NCI-H69 (cell line): ENCODE measurements at regions not wholly inside any gene's neighbourhood (a gene's known extent, or its start where the extent isn't known, plus 50 kb on each side); places are given as distances from the start of the nearest gene placed in this dataset.
A peak's percentile ranks its signal among the peaks of the same experiment; 100 is the strongest.
"Not testable (repeated sequence)": the region's sequence is repeated elsewhere in the genome, so short reads cannot be mapped to it uniquely, and the experiment has no call there.

Experiments
- DNase-seq: peaks from one replicate; lab custom pipeline; 2025; lab: John Stamatoyannopoulos, UW

DNA sequence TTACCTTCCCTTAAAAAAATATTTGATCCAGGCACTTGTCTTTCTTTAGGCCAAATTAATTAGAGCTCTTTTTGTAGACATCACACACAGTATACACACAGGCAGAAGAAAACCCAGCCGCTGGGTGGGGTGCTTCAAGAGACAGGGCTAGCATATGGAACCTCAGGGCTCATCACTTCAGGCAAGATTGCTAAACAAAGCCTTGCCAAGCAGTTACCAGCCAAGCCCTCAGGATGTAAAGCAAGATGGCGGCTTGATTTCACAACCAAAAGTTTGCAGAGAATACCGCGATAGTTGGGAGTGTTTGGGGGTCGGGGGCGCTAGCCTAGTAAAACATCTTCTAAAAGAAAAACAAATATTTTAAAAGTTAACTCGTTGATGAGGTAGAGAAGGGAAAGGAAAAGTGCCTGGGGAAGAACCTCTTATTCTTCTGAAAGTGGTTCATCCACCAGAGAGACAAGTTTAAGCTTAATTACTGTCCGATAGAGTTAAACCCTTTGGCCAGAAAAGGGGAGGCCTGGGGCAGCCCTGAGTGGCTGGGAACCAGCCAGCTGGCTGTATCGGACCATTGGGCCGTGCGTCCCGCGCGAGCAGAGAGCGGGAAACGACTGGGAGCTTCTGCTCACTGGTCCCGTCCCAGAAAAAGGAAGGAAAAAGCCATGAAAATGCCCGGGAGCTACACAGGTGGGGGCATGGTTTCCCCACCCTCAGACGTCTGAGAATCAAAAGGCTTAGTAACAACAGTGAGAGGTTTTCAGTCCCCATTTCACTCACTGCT is 254.9 kb upstream of the PCDH20 start:
- DNase-seq: no peak

DNA sequence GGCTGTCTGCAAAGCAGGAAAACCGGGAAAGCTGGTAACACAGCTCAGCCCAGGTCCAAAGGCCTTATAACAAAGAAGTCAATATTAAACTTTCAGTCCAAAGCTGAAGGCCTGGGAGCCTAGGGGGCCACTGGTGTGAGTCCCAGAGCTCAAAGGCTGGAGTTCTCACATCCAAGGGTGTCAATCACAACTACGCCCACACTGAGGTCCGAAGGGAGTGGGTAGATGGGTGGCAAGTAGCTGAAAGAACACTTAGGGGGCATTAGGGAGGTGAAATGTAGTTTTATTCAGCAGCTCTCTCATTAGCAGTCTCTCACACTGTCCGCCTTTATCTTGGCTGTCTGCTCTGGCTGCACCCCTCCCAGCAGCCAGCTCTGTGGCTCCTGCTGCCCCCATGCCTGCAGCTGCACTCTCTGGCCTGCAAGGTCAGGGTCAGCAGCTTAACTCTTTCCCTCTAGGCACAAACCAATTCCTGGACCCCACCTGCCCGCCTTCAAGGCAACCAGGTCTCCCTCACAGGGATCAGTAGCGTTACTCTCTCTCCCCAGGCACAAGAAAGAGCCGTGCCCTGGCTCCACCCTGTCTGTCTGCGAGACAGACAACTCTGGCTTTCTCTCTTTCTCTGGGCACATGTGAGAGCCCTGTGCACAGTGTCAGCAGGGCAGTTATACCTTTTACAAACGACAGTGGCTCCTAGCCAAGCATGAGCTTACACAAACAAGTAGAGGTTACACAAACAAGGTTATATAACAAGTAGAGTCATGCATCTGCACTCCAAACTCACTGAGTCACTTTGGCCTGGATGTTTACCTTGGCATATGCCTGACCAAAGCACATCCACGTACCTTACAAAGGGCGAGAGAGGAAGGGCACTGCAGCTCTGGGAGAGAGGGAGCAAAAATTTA is 249.4 kb upstream of the PCDH20 start:
- DNase-seq: peak; percentile 78

DNA sequence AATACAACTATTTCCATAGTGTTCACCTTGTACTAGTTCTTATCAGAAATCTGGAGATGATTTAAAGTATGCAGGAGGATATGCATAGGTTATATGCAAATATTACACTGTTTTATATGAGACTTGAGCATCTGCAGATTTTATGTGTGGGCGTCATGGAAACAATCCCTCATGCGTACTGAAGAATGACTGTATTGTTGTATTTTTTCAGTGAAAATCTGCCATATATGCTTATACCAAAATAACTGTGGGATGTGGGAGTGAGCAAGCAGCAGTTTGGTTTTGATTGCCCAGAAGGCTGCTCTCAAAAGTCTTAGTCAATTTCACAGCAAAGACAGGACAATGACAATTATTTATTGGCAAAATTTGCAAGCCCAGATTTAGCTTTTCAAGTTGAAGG is 238.8 kb upstream of the PCDH20 start:
- DNase-seq: no peak

DNA sequence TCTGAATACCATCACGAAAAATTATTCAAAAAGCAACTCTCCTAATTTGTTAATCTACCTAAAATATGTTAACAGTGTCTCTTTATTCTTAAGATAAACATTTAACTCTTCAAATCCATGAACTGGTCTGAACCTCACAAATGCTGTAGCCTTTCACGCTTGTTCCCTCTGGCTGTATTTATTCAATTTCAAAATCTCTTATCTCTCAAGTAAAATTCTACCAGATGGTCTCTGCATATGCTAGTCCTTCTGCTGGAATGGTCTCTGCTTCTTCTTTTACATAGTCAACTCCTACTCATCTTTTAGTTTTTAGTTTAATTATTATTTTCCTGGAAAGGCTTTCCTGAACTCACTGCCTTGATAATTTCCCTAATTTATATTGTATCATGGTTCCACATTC is 232.9 kb upstream of the PCDH20 start:
- no peak for DNase-seq

DNA sequence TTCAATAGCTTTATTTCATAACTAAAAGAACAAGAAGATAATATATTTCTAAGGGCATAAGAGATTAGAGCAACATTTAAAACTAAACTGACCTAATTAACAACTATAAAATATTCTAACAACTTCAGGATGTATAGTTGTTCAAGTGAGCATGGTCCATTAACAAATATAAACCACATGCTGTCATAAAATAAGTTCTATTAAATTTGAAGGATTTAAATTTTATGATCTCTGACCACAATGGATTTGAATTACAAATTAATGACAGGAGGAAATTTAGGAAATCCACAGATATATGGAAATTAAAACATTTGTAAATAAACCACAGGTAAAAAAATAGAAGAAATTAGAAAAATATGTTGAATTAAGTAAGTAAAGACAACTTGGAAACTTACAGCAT is 196.5 kb upstream of the PCDH20 start:
- no peak for DNase-seq

DNA sequence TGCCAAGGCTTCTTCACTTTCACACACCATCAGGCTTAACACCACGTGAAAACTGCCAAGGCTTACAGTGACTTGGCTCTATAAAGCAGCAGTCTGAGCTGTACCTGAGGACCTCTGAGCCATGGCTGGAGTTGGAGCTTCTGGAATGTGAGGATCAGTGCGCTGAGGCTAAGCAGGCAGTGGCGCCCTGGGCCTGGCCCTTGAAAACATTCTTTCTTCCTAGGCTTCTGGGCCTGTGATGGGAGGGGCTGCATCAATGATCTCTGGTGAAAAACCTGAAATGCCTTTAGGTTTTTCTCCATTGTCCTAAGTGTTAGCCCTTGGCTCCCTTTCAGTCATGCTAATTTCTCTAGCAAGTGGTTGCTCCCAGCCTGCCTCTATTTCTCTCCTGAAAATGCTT is 192.5 kb upstream of the PCDH20 start:
- DNase-seq: no peak

DNA sequence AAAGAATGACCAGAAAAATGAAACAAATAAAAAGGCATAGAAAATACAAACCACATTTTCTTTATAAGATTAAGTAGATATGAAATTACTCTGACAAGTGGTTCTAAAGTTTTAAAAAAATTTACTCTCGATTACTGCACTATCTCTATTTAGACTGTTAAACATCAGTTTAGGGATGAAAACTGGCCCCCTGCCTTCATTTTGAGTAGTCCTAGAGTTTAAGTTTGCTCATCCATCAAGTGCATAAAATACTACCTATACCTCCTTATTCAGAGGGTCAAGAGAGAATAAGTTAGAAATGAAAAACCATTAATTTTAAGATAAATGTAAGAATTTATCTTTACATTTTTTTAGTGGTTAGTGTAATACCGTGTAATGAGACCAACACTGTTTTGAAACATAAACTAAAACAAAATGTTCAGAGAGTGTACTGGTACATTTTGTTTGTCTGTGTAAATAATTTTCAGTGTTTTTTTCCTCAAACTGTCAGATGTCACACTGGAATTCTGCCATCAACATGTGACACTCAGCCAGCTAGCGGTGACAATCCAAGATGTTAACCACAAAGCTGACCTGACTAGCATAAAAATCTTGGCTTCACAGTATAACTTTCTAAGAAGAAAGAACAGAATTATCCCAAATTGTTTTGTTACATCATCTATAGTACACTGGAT is 184.8 kb upstream of the PCDH20 start:
- no peak for DNase-seq

DNA sequence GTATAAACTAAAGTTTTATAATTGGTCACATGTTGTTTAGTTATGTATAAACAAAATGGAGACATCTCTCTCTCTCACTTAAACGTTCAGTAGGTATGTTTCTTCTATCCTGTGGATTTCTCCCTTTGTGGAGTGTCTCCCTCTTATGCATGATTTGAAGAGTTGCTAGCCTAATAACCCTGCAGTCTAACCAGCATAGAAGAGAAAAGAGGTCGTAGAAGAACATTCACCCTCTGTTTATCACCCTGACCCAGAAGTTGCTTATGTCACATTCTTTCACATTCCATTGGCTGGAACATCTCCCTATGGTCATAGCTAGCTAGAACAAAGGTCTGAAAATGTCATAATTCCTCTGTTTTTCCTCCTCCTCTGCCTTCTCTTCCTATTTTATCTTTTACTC is 176.8 kb upstream of the PCDH20 start:
- DNase-seq: no peak

DNA sequence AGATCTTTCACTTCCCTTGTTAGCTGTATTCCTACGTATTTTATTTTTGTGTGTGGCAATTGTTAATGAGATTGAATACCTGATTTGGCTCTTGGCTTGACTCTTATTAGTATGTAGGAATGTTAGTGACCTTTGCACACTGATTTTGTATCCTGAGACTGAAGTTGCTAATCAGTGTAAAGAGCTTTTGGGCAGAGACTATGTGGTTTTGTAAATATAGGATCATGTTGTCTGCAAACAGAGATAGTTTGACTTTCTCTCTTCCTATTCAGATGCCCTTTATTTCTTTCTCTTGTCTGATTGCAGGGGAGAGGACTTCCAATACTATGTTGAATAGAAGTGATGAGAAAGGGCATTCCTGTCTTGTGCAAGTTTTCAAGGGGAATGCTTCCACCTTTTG is 160.3 kb upstream of the PCDH20 start:
- DNase-seq: no peak

DNA sequence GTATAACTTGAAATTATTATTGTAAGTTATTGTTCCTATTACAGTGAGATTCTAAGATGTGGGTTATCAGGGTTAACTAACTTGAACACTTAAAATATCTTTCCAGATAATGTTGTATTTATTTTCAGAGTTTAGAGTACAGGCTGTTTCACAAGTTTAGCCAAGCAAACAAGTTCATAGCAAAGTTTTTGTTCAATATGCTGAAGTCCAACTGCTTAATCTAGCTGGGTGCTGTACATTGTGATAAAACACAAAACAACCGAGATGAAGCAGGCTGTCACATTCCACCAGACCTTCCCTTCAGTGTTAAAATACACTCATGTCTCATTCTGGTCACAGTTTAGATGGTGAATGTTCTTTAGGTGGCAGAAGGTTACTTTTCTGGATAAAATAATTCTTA is 148.0 kb upstream of the PCDH20 start:
- no peak for DNase-seq

DNA sequence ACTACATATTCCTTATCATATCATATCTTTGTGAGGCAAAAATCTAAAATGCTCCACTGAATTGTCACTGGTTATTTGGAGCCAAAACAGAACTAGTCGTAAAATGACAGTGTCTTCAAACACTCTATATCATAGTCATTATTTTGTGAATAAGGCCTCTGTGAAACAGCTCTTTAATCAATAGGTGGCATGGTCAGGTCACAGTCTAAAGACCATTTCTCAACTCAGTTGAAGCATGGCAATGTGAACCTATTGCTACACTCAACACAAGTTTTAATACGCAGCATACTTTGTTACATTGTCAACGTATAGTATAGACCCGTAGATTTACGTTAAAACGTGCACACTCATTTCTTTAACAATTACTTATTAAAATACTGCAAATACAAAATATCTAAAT is 131.3 kb upstream of the PCDH20 start:
- DNase-seq: no peak

DNA sequence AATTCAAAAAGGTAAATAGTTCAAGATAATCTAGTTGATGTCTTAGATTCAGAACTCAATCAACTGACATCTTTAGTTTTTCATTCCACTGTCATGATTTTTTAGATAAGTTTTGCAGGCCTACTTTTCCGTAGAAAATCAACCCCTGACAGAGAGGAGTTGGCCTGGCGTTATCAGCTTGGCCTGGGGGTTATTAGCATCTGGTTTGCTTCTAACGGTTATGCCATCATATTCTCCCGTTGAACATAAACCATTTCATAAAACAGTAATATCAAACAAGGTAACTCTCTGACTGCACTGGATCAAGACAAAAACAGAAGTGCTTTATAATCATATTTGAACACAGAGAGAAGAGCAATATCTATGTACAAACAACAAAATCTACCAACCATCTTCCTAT is 130.8 kb upstream of the PCDH20 start:
- no peak for DNase-seq

DNA sequence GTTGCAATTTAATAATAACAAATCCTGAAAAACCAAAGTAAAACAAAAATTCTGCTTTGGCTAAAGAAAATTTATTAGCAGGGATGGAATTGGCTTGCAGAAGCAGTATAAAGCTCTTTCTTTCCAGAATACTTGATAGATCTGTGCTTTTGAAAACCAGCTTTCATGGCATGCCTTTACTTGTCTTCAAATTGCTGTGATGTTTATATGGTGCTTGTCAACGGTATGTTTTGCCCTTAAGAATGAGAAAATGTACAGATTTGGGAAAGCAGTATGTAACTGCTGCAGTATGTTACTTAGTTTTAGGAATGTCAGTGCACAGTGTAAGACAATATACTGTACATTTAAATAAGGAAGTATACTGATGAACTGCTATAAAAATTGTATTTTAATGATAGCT is 120.8 kb upstream of the PCDH20 start:
- DNase-seq: no peak

DNA sequence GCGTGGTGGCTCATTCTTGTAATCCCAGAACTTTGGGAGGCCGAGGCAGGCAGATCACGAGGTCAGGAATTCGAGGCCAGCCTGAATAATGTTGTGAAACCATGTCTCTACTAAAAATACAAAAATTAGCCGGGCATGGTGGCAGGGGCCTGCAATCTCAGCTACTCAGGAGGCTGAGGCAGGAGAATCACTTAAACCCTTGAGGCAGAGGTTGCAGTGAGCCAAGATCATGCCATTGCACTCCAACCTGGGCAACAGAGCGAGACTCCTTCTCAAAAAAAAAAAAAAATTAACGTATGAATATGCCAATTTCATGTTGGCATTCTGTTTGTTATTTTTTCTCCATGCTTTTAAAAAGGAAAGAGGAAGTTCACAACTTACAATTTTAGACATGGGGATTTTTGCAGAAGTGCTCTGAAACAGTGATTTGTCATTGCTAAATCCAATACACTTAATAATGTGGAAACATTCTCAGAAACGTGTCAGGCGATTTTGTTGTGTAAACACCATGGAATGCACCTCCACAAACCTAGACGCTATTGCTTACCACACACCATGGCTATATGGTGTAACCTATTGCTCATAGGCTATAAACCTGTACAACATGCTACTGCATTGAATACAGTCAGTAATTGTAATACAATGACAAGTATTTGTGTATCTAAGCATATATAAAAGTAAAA is 115.9 kb upstream of the PCDH20 start:
- no peak for DNase-seq

DNA sequence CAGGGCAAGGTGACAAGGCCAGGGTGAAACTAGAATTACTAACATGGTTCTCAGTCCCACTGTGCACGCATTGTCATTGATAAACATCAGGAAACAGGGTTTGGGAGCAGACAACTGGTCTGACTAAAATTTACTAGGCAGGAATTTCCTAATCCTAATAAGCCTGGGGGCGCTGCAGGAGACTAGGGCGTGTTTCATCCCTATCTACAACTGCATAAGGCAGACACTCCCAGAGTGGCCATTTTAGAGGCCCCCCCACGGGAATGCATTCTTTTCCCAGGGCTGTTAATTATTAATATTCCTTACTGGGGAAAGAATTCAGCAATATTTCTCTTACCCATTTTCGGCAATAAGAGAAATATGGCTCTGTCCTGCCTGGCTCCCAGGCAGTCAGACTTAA is 103.6 kb upstream of the PCDH20 start:
- DNase-seq: not testable (repeated sequence)

DNA sequence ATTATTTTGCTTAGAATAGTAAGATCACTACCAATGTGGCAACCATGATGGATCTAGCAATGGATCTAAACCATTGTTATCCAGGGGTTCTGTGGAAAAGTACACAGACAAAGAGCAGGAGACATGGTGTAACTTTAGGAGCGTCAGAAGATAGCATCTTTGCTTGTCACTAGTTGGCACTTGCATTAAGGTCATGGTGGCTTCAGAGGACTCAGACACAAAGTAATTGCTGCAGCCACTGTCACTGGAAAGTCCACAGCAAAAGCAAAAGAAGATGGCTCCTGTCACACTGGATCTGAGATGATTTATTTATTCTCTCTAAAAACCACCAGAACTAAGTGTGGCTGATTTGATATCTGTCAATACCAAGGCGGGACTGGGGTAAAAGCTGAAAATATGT is 93.3 kb upstream of the PCDH20 start:
- DNase-seq: no peak

DNA sequence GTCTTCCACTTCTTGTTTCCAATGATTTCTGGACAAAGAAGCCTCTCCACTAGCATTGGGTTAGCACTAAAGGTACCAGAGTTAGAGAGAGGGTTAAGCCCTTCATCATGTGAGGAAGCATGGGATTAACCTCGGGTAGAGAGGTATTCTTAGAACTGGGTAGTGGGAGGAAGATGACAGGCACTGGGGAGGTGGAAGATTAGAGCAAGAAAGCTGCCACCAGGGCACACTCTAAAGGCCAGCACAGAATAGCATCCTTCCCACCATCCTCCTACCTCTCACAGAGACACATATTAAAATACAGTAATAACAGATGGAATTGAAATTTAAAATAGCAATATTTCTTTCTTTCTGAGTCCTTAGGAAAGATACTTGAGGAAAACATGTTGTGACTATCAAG is 84.5 kb upstream of the PCDH20 start:
- no peak for DNase-seq

DNA sequence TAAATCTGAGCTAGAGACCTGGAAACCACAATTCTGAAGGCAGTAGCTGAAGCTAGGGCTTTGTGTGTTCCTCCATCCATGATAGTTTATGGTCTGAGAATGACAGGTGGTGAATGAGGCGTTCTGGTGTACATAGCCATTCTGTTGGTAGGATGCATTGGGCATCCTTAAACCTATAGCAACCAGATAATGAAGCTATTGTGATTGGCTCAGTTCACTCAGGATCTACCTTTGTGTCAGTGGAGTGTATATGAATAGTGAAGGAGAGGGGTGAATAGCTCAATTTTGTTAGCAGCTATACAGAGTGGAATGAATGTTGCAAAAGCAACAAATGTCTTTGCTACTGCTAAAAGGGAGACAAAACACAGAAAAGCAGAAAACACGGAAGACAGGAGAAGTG is 80.0 kb upstream of the PCDH20 start:
- no peak for DNase-seq

DNA sequence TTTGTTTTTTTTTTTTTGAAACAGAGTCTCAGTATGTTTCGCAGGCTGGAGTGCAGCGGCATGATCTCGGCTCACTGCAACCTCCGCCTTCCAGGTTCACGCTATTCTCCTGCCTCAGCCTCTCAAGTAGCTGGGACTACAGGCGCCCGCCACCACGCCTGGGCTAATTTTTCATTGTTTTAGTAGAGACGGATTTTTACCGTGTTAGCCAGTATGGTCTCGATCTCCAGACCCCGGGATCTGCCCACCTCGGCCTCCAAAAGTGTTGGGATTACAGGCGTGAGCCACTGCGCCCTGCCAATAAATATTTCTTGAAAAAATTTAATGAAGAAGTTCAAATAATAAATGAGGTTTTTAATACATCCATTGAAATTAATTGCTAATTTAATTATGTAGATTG is 77.9 kb upstream of the PCDH20 start:
- not testable (repeated sequence) for DNase-seq

DNA sequence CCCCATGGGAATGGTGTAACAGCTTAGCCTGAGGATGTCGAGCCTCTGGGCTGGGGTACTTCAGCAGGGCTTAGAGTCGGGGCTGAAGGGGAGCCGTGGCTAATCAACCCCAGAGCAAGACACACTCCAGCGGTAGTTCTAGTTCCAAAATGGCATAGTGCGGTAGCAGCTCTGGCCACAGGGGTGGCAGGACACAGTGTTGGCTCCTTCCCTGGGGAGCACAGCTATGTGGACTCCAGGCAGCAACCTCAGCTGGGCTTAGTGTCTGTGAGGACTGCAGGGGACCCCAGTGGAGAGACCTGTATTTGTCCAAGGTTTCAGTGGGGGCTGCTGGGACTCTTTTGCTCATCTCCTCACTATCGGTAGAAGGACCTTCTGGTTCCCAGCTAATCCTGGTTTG is 70.8 kb upstream of the PCDH20 start:
- DNase-seq: no peak

DNA sequence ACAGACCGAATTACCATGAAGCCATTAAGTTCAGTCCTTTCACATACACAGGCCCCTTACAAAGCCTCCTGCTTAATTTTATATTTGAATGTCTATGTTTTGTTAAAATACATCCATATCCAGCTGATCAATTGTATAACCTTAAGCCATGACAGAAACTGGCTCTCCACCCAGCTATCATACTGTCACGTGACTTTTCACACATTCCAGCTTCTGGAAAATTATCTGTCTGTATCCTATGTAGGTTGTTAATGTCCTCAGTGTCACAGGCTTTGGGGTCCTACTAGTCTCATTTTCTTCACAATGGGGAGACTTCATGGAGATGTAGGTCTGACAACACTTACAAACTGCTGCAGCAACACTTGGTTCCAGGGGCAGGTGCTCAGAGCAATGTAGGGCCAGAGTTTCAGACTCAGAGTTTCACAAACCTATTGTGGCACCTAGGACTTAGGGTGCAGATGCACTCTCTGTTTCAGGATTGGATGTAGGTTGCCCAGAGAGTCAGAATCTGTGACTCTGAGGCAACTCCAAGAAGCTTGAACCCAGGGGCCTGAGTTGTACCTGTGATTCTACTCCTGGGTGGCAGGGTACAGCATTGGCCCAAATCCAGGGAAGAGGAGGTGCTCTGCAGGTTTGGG is 69.6 kb upstream of the PCDH20 start:
- DNase-seq: no peak

DNA sequence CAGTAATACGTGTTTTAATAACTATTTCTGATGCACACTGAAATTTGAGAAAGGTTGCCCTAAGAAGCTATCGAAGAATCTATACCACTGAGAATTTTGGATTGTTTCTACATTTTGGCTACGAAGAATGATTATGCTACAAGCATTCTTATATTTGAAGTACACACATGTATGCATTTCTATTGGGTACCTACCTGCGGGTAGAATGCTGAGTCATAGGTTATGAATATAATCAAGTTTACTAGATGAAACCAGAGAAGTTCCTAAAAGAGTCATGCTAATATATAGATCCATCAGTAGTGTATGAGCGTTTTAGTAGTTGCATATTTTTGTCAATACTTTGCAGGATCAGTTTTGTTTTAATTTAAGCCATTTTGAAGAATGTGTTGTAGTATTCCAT is 62.0 kb upstream of the PCDH20 start:
- no peak for DNase-seq
